ENCODE measurements at regions not wholly inside any gene's neighbourhood (a gene's known extent, or its start where the extent isn't known, plus 50 kb on each side); places are given as distances from the start of the nearest gene placed in this dataset.

GRCh38 chr10:63697956-63698786 is 177.0 kb downstream of the REEP3 start:
- H3K4me1 ChIP-seq (ENCODE audit: insufficient read depth), result peaks cover 11% of the 10 kb centered on the region
- no peaks in the 10 kb centered on the region for H3K9me2 ChIP-seq (replicated peaks; ENCODE audit: insufficient read depth)
- H4K20me1 ChIP-seq (ENCODE audit: insufficient read depth, poor library complexity, severe bottlenecking), result no peaks in the 10 kb centered on the region
- H3K79me2 ChIP-seq, result no peaks in the 10 kb centered on the region
- 84% methylated on average over 7 of the region's 7 CpGs for WGBS (ENCODE audit: low lambda C conversion rate, missing lambda C conversion rate)
- no peaks in the 10 kb centered on the region for H3K27me3 ChIP-seq
- no peak overlapping the region for H3K4me3 ChIP-seq
- TF ChIP-seq EZH2phosphoT487 (IDR thresholded peaks at IDR 0.05; ENCODE audit: low read depth, severe bottlenecking, unreplicated experiment) (no peak), EZH2 (IDR thresholded peaks at IDR 0.05; ENCODE audit: borderline replicate concordance) (no peak), CTCF (IDR thresholded peaks at IDR 0.05; ENCODE audit: poor library complexity) (no peak)
- no peaks in the 10 kb centered on the region for H3K9me3 ChIP-seq (ENCODE audit: low read depth)
- H3K36me3 ChIP-seq (replicated peaks; ENCODE audit: insufficient read depth, low read depth), result no peaks in the 10 kb centered on the region
- no peak overlapping the region for H3K4me2 ChIP-seq
- DNase-seq (ENCODE audit: low spot score), result no peak
- H3K27ac ChIP-seq, result no peak overlapping the region
- H2AFZ ChIP-seq, result no peak overlapping the region

GRCh38 chr10:63698787-63699150 is 177.6 kb downstream of the REEP3 start:
- H3K27me3 ChIP-seq, result no peaks in the 10 kb centered on the region
- WGBS (ENCODE audit: low lambda C conversion rate, missing lambda C conversion rate), result 94% methylated on average over 2 of the region's 2 CpGs
- no peaks in the 10 kb centered on the region for H3K9me3 ChIP-seq (ENCODE audit: low read depth)
- H2AFZ ChIP-seq, result no peak overlapping the region
- H3K9me2 ChIP-seq (replicated peaks; ENCODE audit: insufficient read depth), result no peaks in the 10 kb centered on the region
- no peak overlapping the region for H3K27ac ChIP-seq
- no peak overlapping the region for H3K4me2 ChIP-seq
- no peak overlapping the region for H3K4me3 ChIP-seq
- H3K4me1 ChIP-seq (ENCODE audit: insufficient read depth), result peaks cover 11% of the 10 kb centered on the region
- no peak for DNase-seq (ENCODE audit: low spot score)
- no peaks in the 10 kb centered on the region for H3K36me3 ChIP-seq (replicated peaks; ENCODE audit: insufficient read depth, low read depth)
- no peak for TF ChIP-seq EZH2 (IDR thresholded peaks at IDR 0.05; ENCODE audit: borderline replicate concordance)
- no peak for TF ChIP-seq EZH2phosphoT487 (IDR thresholded peaks at IDR 0.05; ENCODE audit: low read depth, severe bottlenecking, unreplicated experiment)
- no peak for TF ChIP-seq CTCF (IDR thresholded peaks at IDR 0.05; ENCODE audit: poor library complexity)
- no peaks in the 10 kb centered on the region for H4K20me1 ChIP-seq (ENCODE audit: insufficient read depth, poor library complexity, severe bottlenecking)
- H3K79me2 ChIP-seq, result no peaks in the 10 kb centered on the region

- no peak overlapping the region for H3K4me2 ChIP-seq
- no peak for TF ChIP-seq EZH2 (IDR thresholded peaks at IDR 0.05; ENCODE audit: borderline replicate concordance)
- 55% methylated on average over 5 of the region's 5 CpGs for WGBS (ENCODE audit: low lambda C conversion rate, missing lambda C conversion rate)
- peak; percentile 42 for DNase-seq (ENCODE audit: low spot score)
- no peaks in the 10 kb centered on the region for H3K79me2 ChIP-seq
- H3K9me3 ChIP-seq (ENCODE audit: low read depth), result no peaks in the 10 kb centered on the region
- no peaks in the 10 kb centered on the region for H3K27me3 ChIP-seq
- no peak overlapping the region for H3K4me3 ChIP-seq
- no peak overlapping the region for H2AFZ ChIP-seq
- no peaks in the 10 kb centered on the region for H3K36me3 ChIP-seq (replicated peaks; ENCODE audit: insufficient read depth, low read depth)
- H3K9me2 ChIP-seq (replicated peaks; ENCODE audit: insufficient read depth), result no peaks in the 10 kb centered on the region
- peak overlapping the region; percentile 18 for H3K27ac ChIP-seq
- peaks cover 11% of the 10 kb centered on the region for H3K4me1 ChIP-seq (ENCODE audit: insufficient read depth)
- H4K20me1 ChIP-seq (ENCODE audit: insufficient read depth, poor library complexity, severe bottlenecking), result no peaks in the 10 kb centered on the region
These were observed 178.8 kb downstream of the REEP3 start for GRCh38 chr10:63699785-63700613.

GRCh38 chr10:63700631-63701156 is 179.5 kb downstream of the REEP3 start:
- no peaks in the 10 kb centered on the region for H4K20me1 ChIP-seq (ENCODE audit: insufficient read depth, poor library complexity, severe bottlenecking)
- peaks cover 11% of the 10 kb centered on the region for H3K4me1 ChIP-seq (ENCODE audit: insufficient read depth)
- H3K4me2 ChIP-seq, result no peak overlapping the region
- no peaks in the 10 kb centered on the region for H3K36me3 ChIP-seq (replicated peaks; ENCODE audit: insufficient read depth, low read depth)
- H2AFZ ChIP-seq, result no peak overlapping the region
- no peaks in the 10 kb centered on the region for H3K9me2 ChIP-seq (replicated peaks; ENCODE audit: insufficient read depth)
- H3K79me2 ChIP-seq, result no peaks in the 10 kb centered on the region
- no peaks in the 10 kb centered on the region for H3K9me3 ChIP-seq (ENCODE audit: low read depth)
- H3K4me3 ChIP-seq, result no peak overlapping the region
- DNase-seq (ENCODE audit: low spot score), result no peak
- TF ChIP-seq EZH2phosphoT487 (IDR thresholded peaks at IDR 0.05; ENCODE audit: low read depth, severe bottlenecking, unreplicated experiment), result no peak
- no peak for TF ChIP-seq EZH2 (IDR thresholded peaks at IDR 0.05; ENCODE audit: borderline replicate concordance)
- no peak for TF ChIP-seq CTCF (IDR thresholded peaks at IDR 0.05; ENCODE audit: poor library complexity)
- H3K27me3 ChIP-seq, result no peaks in the 10 kb centered on the region
- peak overlapping the region; percentile 18 for H3K27ac ChIP-seq
- WGBS (ENCODE audit: low lambda C conversion rate, missing lambda C conversion rate), result 89% methylated on average over 1 of the region's 1 CpG

Data from hepatocyte (in vitro differentiated cells).